ENCODE measurements at regions not wholly inside any gene's neighbourhood (a gene's known extent, or its start where the extent isn't known, plus 50 kb on each side); places are given as distances from the start of the nearest gene placed in this dataset.

DNA sequence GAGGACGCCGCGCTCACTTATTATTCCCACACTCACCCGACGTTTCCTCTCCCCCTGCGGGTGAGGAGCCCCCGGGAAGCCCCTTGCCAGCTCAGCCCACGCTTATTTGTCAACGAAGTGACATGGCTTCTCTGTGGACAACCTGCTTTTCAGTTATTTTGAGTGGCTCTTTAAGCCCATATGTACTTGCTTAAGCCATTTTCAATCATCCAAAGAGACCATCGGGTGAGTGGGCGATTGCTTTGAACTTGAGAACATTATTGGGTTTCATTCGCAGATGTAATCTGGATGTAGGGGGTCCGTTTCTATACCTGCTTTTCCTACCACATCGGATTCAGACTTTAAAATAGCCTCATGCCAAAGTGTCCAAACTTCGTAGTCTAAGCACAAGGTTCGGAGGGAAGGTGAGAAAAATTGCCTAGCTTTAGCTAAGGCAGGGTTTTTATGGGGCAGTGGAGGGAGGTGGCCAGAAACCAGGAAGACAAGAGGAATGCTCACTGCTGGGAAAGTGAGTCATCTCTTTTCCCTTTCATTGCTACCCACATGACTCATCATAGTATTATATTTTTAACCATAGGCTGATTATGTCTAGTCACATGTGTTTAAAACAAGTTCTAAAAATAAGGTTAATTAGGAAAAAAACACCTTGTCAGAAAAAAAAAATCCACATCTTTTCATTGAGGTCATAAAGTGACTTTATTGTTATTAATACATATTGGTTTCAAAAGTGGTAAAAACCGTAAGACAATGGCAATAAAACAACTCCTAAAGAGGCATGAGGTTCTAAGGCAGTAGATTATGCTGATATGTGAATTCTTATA lies 773.1 kb upstream of the NR2F2 start:
- TF ChIP-seq, protein P1, sequence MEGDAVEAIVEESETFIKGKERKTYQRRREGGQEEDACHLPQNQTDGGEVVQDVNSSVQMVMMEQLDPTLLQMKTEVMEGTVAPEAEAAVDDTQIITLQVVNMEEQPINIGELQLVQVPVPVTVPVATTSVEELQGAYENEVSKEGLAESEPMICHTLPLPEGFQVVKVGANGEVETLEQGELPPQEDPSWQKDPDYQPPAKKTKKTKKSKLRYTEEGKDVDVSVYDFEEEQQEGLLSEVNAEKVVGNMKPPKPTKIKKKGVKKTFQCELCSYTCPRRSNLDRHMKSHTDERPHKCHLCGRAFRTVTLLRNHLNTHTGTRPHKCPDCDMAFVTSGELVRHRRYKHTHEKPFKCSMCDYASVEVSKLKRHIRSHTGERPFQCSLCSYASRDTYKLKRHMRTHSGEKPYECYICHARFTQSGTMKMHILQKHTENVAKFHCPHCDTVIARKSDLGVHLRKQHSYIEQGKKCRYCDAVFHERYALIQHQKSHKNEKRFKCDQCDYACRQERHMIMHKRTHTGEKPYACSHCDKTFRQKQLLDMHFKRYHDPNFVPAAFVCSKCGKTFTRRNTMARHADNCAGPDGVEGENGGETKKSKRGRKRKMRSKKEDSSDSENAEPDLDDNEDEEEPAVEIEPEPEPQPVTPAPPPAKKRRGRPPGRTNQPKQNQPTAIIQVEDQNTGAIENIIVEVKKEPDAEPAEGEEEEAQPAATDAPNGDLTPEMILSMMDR (IDR thresholded peaks at IDR 0.05; ENCODE audit: low read depth, low read length, poor library complexity, severe bottlenecking) = no peak
- no peak for TF ChIP-seq EZH2phosphoT487 (IDR thresholded peaks at IDR 0.05; ENCODE audit: borderline replicate concordance, low read length)

All from DOHH2 (cell line).